ENCODE measurements at regions not wholly inside any gene's neighbourhood (a gene's known extent, or its start where the extent isn't known, plus 50 kb on each side); places are given as distances from the start of the nearest gene placed in this dataset.

- Mint-ChIP-seq H3K27ac (no peak overlapping the region; a peak in 1 of 7 replicates), H3K4me1 (peaks cover 46 to 64% of the 10 kb centered on the region in 2 experiments), H3K27me3 (ENCODE audit: low read depth) (peaks cover 3% of the 10 kb centered on the region)
These were observed 184.0 kb downstream of the ABHD5 start for GRCh38 chr3:43874731-43875130.

More at GRCh38 chr3:43874731-43875130, 184.0 kb downstream of the ABHD5 start:
- H3K9me3 ChIP-seq (ENCODE audit: control insufficient read depth, low read depth, low read length), result no peaks in the 10 kb centered on the region
- no peak overlapping the region for H2AFZ ChIP-seq (ENCODE audit: low read length)
- H3K27me3 ChIP-seq (ENCODE audit: insufficient read depth, low read length), result no peaks in the 10 kb centered on the region
- no peak overlapping the region for H3K4me3 Mint-ChIP-seq
- no peaks in the 10 kb centered on the region for H3K79me2 ChIP-seq (ENCODE audit: insufficient read depth, low read length)
- no peaks in the 10 kb centered on the region for H4K20me1 ChIP-seq (ENCODE audit: control insufficient read depth, insufficient read depth, insufficient read length)
- no peak overlapping the region for H2BK15ac ChIP-seq (ENCODE audit: low read depth, low read length)
- H4K5ac ChIP-seq (ENCODE audit: insufficient read length, low read depth, low read length), result no peak overlapping the region
- no peak overlapping the region for H2BK120ac ChIP-seq (ENCODE audit: low read depth, low read length, poor library complexity, severe bottlenecking)
- no peak for TF ChIP-seq CTCF (conservative IDR thresholded peaks at IDR 0.05)
- no peak overlapping the region for H2AK5ac ChIP-seq (ENCODE audit: insufficient read length, low read length)
- H3K36me3 Mint-ChIP-seq (ENCODE audit: insufficient read depth in 1 of 3, low read depth in 3 of 3), result peaks cover 0 to 4% (median 0%) of the 10 kb centered on the region in 3 experiments; a peak in 1 of 7 replicates
- H3K9ac ChIP-seq (ENCODE audit: extremely low read depth, insufficient read length, low read length), result no peak overlapping the region
- H3K23ac ChIP-seq (ENCODE audit: insufficient read length, low read depth, low read length), result no peak overlapping the region
- no peak overlapping the region for H3K18ac ChIP-seq (ENCODE audit: insufficient read length, low read depth, low read length)
- H2BK20ac ChIP-seq (ENCODE audit: low read depth, low read length, poor library complexity, severe bottlenecking), result no peak overlapping the region
- H3K4me1 ChIP-seq (ENCODE audit: insufficient read depth, low read length), result peaks cover 7% of the 10 kb centered on the region; the same call in 1 of the 2 replicates
- H3K56ac ChIP-seq (ENCODE audit: insufficient read length, low read depth, low read length), result no peak overlapping the region
- no peak overlapping the region for H3K4me2 ChIP-seq (ENCODE audit: insufficient read depth, insufficient read length, low read length)
- H3K4ac ChIP-seq (ENCODE audit: low read depth, low read length), result no peak overlapping the region
- H3K79me1 ChIP-seq (ENCODE audit: insufficient read depth, low read depth, low read length, poor library complexity, severe bottlenecking), result no peaks in the 10 kb centered on the region
- H4K8ac ChIP-seq (replicated peaks; ENCODE audit: insufficient read length, low read depth, low read length), result no peak overlapping the region
- H3K14ac ChIP-seq (ENCODE audit: insufficient read depth, low read length), result no peak overlapping the region
- H3K23me2 ChIP-seq (ENCODE audit: insufficient read length, low read depth, low read length, poor library complexity, severe bottlenecking), result no peaks in the 10 kb centered on the region
- no peak overlapping the region for H3T11ph ChIP-seq (ENCODE audit: low read length)
- peaks cover 2 to 3% of the 10 kb centered on the region in 2 experiments; a peak in 2 of 5 replicates for H3K9me3 Mint-ChIP-seq
- no peak overlapping the region for H4K91ac ChIP-seq (ENCODE audit: insufficient read length, low read depth, low read length)
- no CpG with 5 or more reads among the region's 1 CpG for WGBS (ENCODE audit: extremely low coverage, insufficient read length, low lambda C conversion rate)
- no peak overlapping the region for H3K27ac ChIP-seq (ENCODE audit: insufficient read length, low read depth, low read length)
- H2BK12ac ChIP-seq (ENCODE audit: insufficient read length, low read depth, low read length), result no peak overlapping the region
- DNase-seq, result peak; percentile 19
- H2BK5ac ChIP-seq (ENCODE audit: insufficient read length, low read length), result no peak overlapping the region

Measured in H9 (cell line).